HepG2 (cell line): ENCODE measurements at regions not wholly inside any gene's neighbourhood (a gene's known extent, or its start where the extent isn't known, plus 50 kb on each side); places are given as distances from the start of the nearest gene placed in this dataset.

Experiments
- ATAC-seq: fragments of 200-7000 bp; cut with Tn5 transposase; 3 replicates; pipeline ENCODE4 v1.9.1; 2020; ENCODE audit warnings: mild to moderate bottlenecking, moderate library complexity
- BruUV-seq: library from RNA; stranded (reverse); fragments of 400-500 nt; replicated peaks from 2 replicates; lab custom pipeline; 2021; lab: Mats Ljungman, UMichigan
- CTCF ChIA-PET: fragments of 300-600 bp; formaldehyde crosslinking; extraction: SDS; loops from one replicate; lab custom pipeline; 2021; ENCODE audit warnings: low total read pairs, inconsistent platforms, low intra/inter-chr PET ratio; lab: Yijun Ruan, JAX
- POLR2A ChIA-PET: fragments of 350-600 bp; sonication (Branson Sonifier 250); formaldehyde crosslinking; loops from one replicate; lab custom pipeline; 2020; ENCODE audit warnings: antibody characterized with exemption, inconsistent platforms; lab: Yijun Ruan, JAX
- DNase-seq: peaks from one replicate; pipeline ENCODE4 v3.0.0-alpha.2; 2015; ENCODE audit warnings: low spot score
- FAIRE-seq: peaks from 3 replicates; lab custom pipeline; 2011; peaks lifted over from hg19 to GRCh38; lab: Jason Lieb, UNC
- H2AFZ ChIP-seq: one replicate; pipeline ENCODE4 v1.6.1; 2011; ENCODE audit warnings: low read length, inconsistent platforms
- H3K27ac ChIP-seq: fragments of 300-600 bp; 3 replicates; pipeline ENCODE4 v1.8.0; 2011; ENCODE audit warnings: mixed run types, mild to moderate bottlenecking, mixed read lengths, low read length, inconsistent platforms; ENCODE audit not compliant: insufficient read depth; ENCODE audit errors: extremely low read length
- H3K27me3 ChIP-seq, 2 experiments: fragments of 200-600 bp in 1 of 2; 2 replicates in 1 of 2; 3 replicates in 1 of 2; pipeline versions ENCODE4 v1.6.0 to v1.8.0; 2011; ENCODE audit warnings: low read length in 2 of 2, mild to moderate bottlenecking in 2 of 2, moderate library complexity in 2 of 2, inconsistent platforms in 1 of 2; ENCODE audit not compliant: insufficient read depth in 2 of 2, control insufficient read depth in 1 of 2
- H3K36me3 ChIP-seq, 2 experiments: fragments of 200-600 bp in 1 of 2; replicated peaks in 1 of 2; 2 replicates in 1 of 2; 3 replicates in 1 of 2; pipeline versions ENCODE4 v1.5.1 to v1.8.0; 2011; ENCODE audit warnings: low read length in 2 of 2, inconsistent platforms in 1 of 2; ENCODE audit not compliant: insufficient read depth in 2 of 2, control insufficient read depth in 1 of 2
- H3K4me1 ChIP-seq: 2 replicates; pipeline ENCODE4 v1.5.1; 2012; ENCODE audit warnings: low read length, inconsistent platforms; ENCODE audit not compliant: insufficient read depth
- H3K4me2 ChIP-seq: 2 replicates; pipeline ENCODE4 v1.6.0; 2011; ENCODE audit warnings: low read depth, low read length, inconsistent platforms
- H3K4me3 ChIP-seq, 3 experiments: fragments of 200-600 bp in 1 of 3; sonication (generic), shearing (Covaris generic) in 1 of 3; replicated peaks in 1 of 3; 2 replicates each; pipeline ENCODE4 v1.5.1; 2011 to 2016; ENCODE audit warnings: low read length in 3 of 3, inconsistent platforms in 2 of 3, low read depth in 2 of 3, mild to moderate bottlenecking in 2 of 3, control low read depth in 1 of 3, mixed read lengths in 1 of 3; ENCODE audit not compliant: insufficient read depth in 1 of 3
- H3K79me2 ChIP-seq: one replicate; pipeline ENCODE4 v1.6.1; 2011; ENCODE audit warnings: low read length, inconsistent platforms; ENCODE audit not compliant: insufficient read depth
- H3K9ac ChIP-seq: 2 replicates; pipeline ENCODE4 v1.6.0; 2011; ENCODE audit warnings: mild to moderate bottlenecking, low read depth, low read length, inconsistent platforms; ENCODE audit not compliant: insufficient read depth
- H3K9me3 ChIP-seq: 2 replicates; pipeline ENCODE4 v1.5.1; 2012; ENCODE audit warnings: mild to moderate bottlenecking, low read length
- H4K20me1 ChIP-seq: 2 replicates; pipeline ENCODE4 v1.6.0; 2011; ENCODE audit warnings: inconsistent platforms, mild to moderate bottlenecking, low read length, moderate library complexity; ENCODE audit not compliant: insufficient read depth
- MAFF ChIP-seq: IDR thresholded peaks from 2 replicates; pipeline ENCODE4 v1.6.1; 2011; ENCODE audit warnings: low read depth, low read length, improper control_type of control experiment
- NRL ChIP-seq: sonication (generic); formaldehyde crosslinking; IDR thresholded peaks from 2 replicates; pipeline ENCODE4 v1.5.0; 2020; ENCODE audit warnings: missing genetic modification reagents, mild to moderate bottlenecking, moderate library complexity, borderline replicate concordance
- PAWR ChIP-seq: sonication (generic); formaldehyde crosslinking; IDR thresholded peaks from 2 replicates; pipeline ENCODE4 v1.4.0; 2020; ENCODE audit warnings: missing genetic modification reagents, mild to moderate bottlenecking, borderline replicate concordance
- PHB2 ChIP-seq: fragments of 450-650 bp; IDR thresholded peaks from 2 replicates; pipeline ENCODE4 v1.6.1; 2018; ENCODE audit not compliant: partially characterized antibody
- RBAK ChIP-seq: sonication (generic); formaldehyde crosslinking; IDR thresholded peaks from 2 replicates; pipeline ENCODE4 v1.5.1; 2020; ENCODE audit warnings: mild to moderate bottlenecking, missing genetic modification reagents
- SAP130 ChIP-seq: IDR thresholded peaks from 2 replicates; pipeline ENCODE4 v1.6.1; 2016; ENCODE audit warnings: low read depth
- ZNF138 ChIP-seq: sonication (generic); formaldehyde crosslinking; IDR thresholded peaks from 2 replicates; pipeline ENCODE4 v1.5.0; 2020; ENCODE audit warnings: mild to moderate bottlenecking, low read depth, missing genetic modification reagents
- ZNF33B ChIP-seq: sonication (generic); formaldehyde crosslinking; IDR thresholded peaks from 2 replicates; pipeline ENCODE4 v1.5.1; 2020; ENCODE audit warnings: mild to moderate bottlenecking, missing genetic modification reagents
- ZNF382 ChIP-seq: sonication (generic); formaldehyde crosslinking; IDR thresholded peaks from 2 replicates; pipeline ENCODE4 v1.5.0; 2020; ENCODE audit warnings: missing genetic modification reagents, mild to moderate bottlenecking, borderline replicate concordance
- ZNF644 ChIP-seq: IDR thresholded peaks from 2 replicates; pipeline ENCODE4 v1.6.1; 2016; ENCODE audit warnings: low read depth
- WGBS: methylation state at CpG from one replicate; pipeline ENCODE4 v1.1.6; 2017; ENCODE audit warnings: low lambda C conversion rate; 5-methylcytosine and 5-hydroxymethylcytosine counted together
- in situ Hi-C: cut with HindIII; loops from 2 replicates; pipeline ENCODE4 v1.10.0; 2017; ENCODE audit warnings: low pct_unique_long_range_greater_than_20kb; ENCODE audit not compliant: extremely low pct_ligation_motif_present
- intact Hi-C: fragments of 100-400 bp; cut with micrococcal nuclease; formaldehyde crosslinking; loops from one replicate; pipeline ENCODE4 v1.10.0; 2022; ENCODE audit not compliant: unreplicated experiment
- TF ChIP-seq, protein P1 (sequence below): sonication (generic); formaldehyde crosslinking; IDR thresholded peaks from 2 replicates; pipeline ENCODE4 v1.8.0; 2022; ENCODE audit warnings: missing genetic modification reagents, mild to moderate bottlenecking, inconsistent platforms, borderline replicate concordance

DNA sequence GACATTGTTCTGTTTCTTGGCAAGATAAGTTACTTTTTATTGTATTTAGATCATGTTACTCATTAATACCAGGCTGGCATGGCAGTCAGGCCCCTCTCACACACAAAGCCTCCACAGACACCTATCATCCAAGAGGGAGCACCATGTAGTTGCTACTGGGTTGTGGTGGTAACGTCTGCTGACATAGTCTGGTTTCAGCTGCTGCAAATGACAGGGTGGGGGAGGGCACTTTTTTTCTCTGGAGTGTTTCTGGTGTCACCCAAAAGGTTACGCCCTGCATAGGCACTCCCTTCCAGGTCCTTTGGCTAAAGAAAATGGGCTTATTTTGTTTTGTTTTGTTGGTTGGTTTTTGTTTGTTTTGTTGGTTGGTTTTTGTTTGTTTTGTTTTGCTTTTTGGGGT, 236.4 kb upstream of the RIMS1 start:
- H3K4me1 ChIP-seq: no peaks in the 10 kb centered on the region
- ATAC-seq: no peak
- no peaks in the 10 kb centered on the region for H3K9me3 ChIP-seq
- TF ChIP-seq ZNF382 (CRISPR knock-in tag) (no peak), NRL (CRISPR knock-in tag) (no peak), MAFF (no peak), ZNF644 (CRISPR knock-in tag) (no peak), PHB2 (no peak), RBAK (CRISPR knock-in tag) (no peak), ZNF138 (CRISPR knock-in tag) (no peak), PAWR (no peak), SAP130 (CRISPR knock-in tag) (no peak), ZNF33B (CRISPR knock-in tag) (no peak)
- TF ChIP-seq, protein P1, sequence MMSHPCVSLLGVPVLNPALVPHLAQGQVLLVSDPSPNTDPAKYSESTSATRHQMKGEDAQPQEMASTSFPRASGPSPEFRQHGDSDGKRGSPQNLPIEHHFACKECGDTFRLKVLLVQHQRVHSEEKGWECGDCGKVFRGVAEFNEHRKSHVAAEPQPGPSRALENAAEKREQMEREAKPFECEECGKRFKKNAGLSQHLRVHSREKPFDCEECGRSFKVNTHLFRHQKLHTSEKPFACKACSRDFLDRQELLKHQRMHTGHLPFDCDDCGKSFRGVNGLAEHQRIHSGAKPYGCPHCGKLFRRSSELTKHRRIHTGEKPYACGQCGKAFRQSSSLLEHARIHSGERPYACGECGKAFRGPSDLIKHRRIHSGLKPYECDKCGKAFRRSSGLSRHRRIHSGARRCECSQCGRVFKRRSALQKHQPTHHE (CRISPR knock-in tag): no peak
- TF ChIP-seq, all 625 proteins: peak for 0
- Histone ChIP-seq H3K4me2 (no peak overlapping the region), H3K27ac (no peak overlapping the region), H3K79me2 (no peaks in the 10 kb centered on the region), H4K20me1 (no peaks in the 10 kb centered on the region), H3K36me3 (no peaks in the 10 kb centered on the region), H3K9ac (no peak overlapping the region), H2AFZ (no peak overlapping the region), H3K4me3 (no peak overlapping the region), H3K27me3 (no peaks in the 10 kb centered on the region)
- no peak for FAIRE-seq
- ChIA-PET POLR2A (no interaction called here), CTCF (no interaction called here)
- no peak for DNase-seq
- intact Hi-C loops: no loop called here
- 6% methylated on average over 2 of the region's 2 CpGs for WGBS
- in situ Hi-C loops: no loop called here
- no TSS peak for BruUV-seq
